Activated CD4-positive, alpha-beta T cell treated with anti-CD3 and anti-CD28 coated beads, Interleukin-2, amount 10 ng/mL, durations not matched to agents 7 days and 5 days (primary cell): ENCODE measurements at regions not wholly inside any gene's neighbourhood (a gene's known extent, or its start where the extent isn't known, plus 50 kb on each side); places are given as distances from the start of the nearest gene placed in this dataset.

Experiments
- CTCF ChIA-PET: fragments of 350-600 bp; sonication (Branson Sonifier 250); formaldehyde crosslinking; loops from one replicate; lab custom pipeline; 2021; ENCODE audit warnings: antibody characterized with exemption; lab: Charles Lee
- POLR2A ChIA-PET: fragments of 350-600 bp; sonication (Branson Sonifier 250); formaldehyde crosslinking; loops from one replicate; lab custom pipeline; 2021; ENCODE audit warnings: antibody characterized with exemption; lab: Charles Lee
- DNase-seq: peaks from one replicate; pipeline ENCODE4 v3.0.0-alpha.2; 2020
- H3K27ac Mint-ChIP-seq: one replicate; pipeline ENCODE4 v1.8.0; 2021; ENCODE audit warnings: mild to moderate bottlenecking, moderate library complexity, mixed read lengths
- H3K27me3 Mint-ChIP-seq: one replicate; pipeline ENCODE4 v1.8.0; 2021; ENCODE audit warnings: mixed read lengths
- H3K36me3 Mint-ChIP-seq: one replicate; pipeline ENCODE4 v1.8.0; 2021; ENCODE audit warnings: low read depth, mixed read lengths
- H3K4me1 Mint-ChIP-seq: one replicate; pipeline ENCODE4 v1.8.0; 2021; ENCODE audit warnings: mixed read lengths
- H3K4me3 Mint-ChIP-seq: one replicate; pipeline ENCODE4 v1.8.0; 2021; ENCODE audit warnings: mild to moderate bottlenecking, moderate library complexity, mixed read lengths
- H3K9me3 Mint-ChIP-seq: one replicate; pipeline ENCODE4 v1.8.0; 2021; ENCODE audit warnings: mixed read lengths

- no peaks in the 10 kb centered on the region for H3K4me1 Mint-ChIP-seq
- H3K27me3 Mint-ChIP-seq: no peaks in the 10 kb centered on the region
- H3K4me3 Mint-ChIP-seq: no peak overlapping the region
- CTCF ChIA-PET: no interaction called here
- DNase-seq: no peak
- no peak overlapping the region for H3K27ac Mint-ChIP-seq
- H3K36me3 Mint-ChIP-seq: no peaks in the 10 kb centered on the region
- POLR2A ChIA-PET: no interaction called here
- H3K9me3 Mint-ChIP-seq: peaks cover 9% of the 10 kb centered on the region
Measured at GRCh38 chr6:102389994-102390393, 996.5 kb downstream of the GRIK2 start.

- H3K4me1 Mint-ChIP-seq: no peaks in the 10 kb centered on the region
- no peaks in the 10 kb centered on the region for H3K27me3 Mint-ChIP-seq
- H3K36me3 Mint-ChIP-seq: no peaks in the 10 kb centered on the region
- POLR2A ChIA-PET: no interaction called here
- no peak overlapping the region for H3K4me3 Mint-ChIP-seq
- no peak for DNase-seq
- CTCF ChIA-PET: no interaction called here
- H3K9me3 Mint-ChIP-seq: no peaks in the 10 kb centered on the region
- H3K27ac Mint-ChIP-seq: no peak overlapping the region
Measured at GRCh38 chr6:102387326-102388033, 994.0 kb downstream of the GRIK2 start.

- ChIA-PET CTCF (no interaction called here), POLR2A (no interaction called here)
- DNase-seq: no peak
- Mint-ChIP-seq H3K9me3 (no peaks in the 10 kb centered on the region), H3K27ac (no peak overlapping the region), H3K4me3 (no peak overlapping the region), H3K4me1 (no peaks in the 10 kb centered on the region), H3K27me3 (no peaks in the 10 kb centered on the region), H3K36me3 (no peaks in the 10 kb centered on the region)
Measured at GRCh38 chr6:102381203-102381602, 987.7 kb downstream of the GRIK2 start.

GRCh38 chr6:102356170-102356569 is 962.7 kb downstream of the GRIK2 start:
- H3K4me1 Mint-ChIP-seq: no peaks in the 10 kb centered on the region
- no peaks in the 10 kb centered on the region for H3K36me3 Mint-ChIP-seq
- POLR2A ChIA-PET: no interaction called here
- CTCF ChIA-PET: no interaction called here
- peaks cover 3% of the 10 kb centered on the region for H3K9me3 Mint-ChIP-seq
- no peak overlapping the region for H3K4me3 Mint-ChIP-seq
- DNase-seq: no peak
- no peaks in the 10 kb centered on the region for H3K27me3 Mint-ChIP-seq
- H3K27ac Mint-ChIP-seq: no peak overlapping the region

- Mint-ChIP-seq H3K27me3 (no peaks in the 10 kb centered on the region), H3K9me3 (peaks cover 3% of the 10 kb centered on the region), H3K4me1 (no peaks in the 10 kb centered on the region), H3K36me3 (no peaks in the 10 kb centered on the region), H3K4me3 (no peak overlapping the region), H3K27ac (no peak overlapping the region)
- CTCF ChIA-PET: no interaction called here
- no peak for DNase-seq
- POLR2A ChIA-PET: no interaction called here
Measured at GRCh38 chr6:102355578-102355977, 962.1 kb downstream of the GRIK2 start.

GRCh38 chr6:102352552-102352951 is 959.0 kb downstream of the GRIK2 start:
- no peak overlapping the region for H3K4me3 Mint-ChIP-seq

GRCh38 chr6:102344769-102345168 is 951.3 kb downstream of the GRIK2 start:
- H3K9me3 Mint-ChIP-seq: no peaks in the 10 kb centered on the region
- ChIA-PET POLR2A (no interaction called here), CTCF (no interaction called here)
- H3K27me3 Mint-ChIP-seq: no peaks in the 10 kb centered on the region
- no peak overlapping the region for H3K27ac Mint-ChIP-seq
- no peak for DNase-seq
- H3K36me3 Mint-ChIP-seq: no peaks in the 10 kb centered on the region
- H3K4me3 Mint-ChIP-seq: no peak overlapping the region
- no peaks in the 10 kb centered on the region for H3K4me1 Mint-ChIP-seq

More at GRCh38 chr6:102352552-102352951, 959.0 kb downstream of the GRIK2 start:
- ChIA-PET POLR2A (no interaction called here), CTCF (no interaction called here)
- no peak overlapping the region for H3K27ac Mint-ChIP-seq
- H3K27me3 Mint-ChIP-seq: no peaks in the 10 kb centered on the region
- no peak for DNase-seq
- no peaks in the 10 kb centered on the region for H3K4me1 Mint-ChIP-seq
- H3K9me3 Mint-ChIP-seq: peaks cover 3% of the 10 kb centered on the region
- H3K36me3 Mint-ChIP-seq: no peaks in the 10 kb centered on the region

- H3K4me3 Mint-ChIP-seq: no peak overlapping the region
- H3K36me3 Mint-ChIP-seq: no peaks in the 10 kb centered on the region
- POLR2A ChIA-PET: no interaction called here
- H3K27ac Mint-ChIP-seq: no peak overlapping the region
- H3K9me3 Mint-ChIP-seq: no peaks in the 10 kb centered on the region
- H3K4me1 Mint-ChIP-seq: no peaks in the 10 kb centered on the region
- no peak for DNase-seq
- no peaks in the 10 kb centered on the region for H3K27me3 Mint-ChIP-seq
- CTCF ChIA-PET: no interaction called here
Measured at GRCh38 chr6:102340311-102340710, 946.8 kb downstream of the GRIK2 start.

- Mint-ChIP-seq H3K27ac (no peak overlapping the region), H3K4me3 (no peak overlapping the region), H3K9me3 (no peaks in the 10 kb centered on the region), H3K4me1 (no peaks in the 10 kb centered on the region), H3K27me3 (no peaks in the 10 kb centered on the region), H3K36me3 (no peaks in the 10 kb centered on the region)
- CTCF ChIA-PET: no interaction called here
- DNase-seq: no peak
- POLR2A ChIA-PET: no interaction called here
Measured at GRCh38 chr6:102333736-102334135, 940.2 kb downstream of the GRIK2 start.

GRCh38 chr6:102327697-102328225 is 934.3 kb downstream of the GRIK2 start:
- H3K36me3 Mint-ChIP-seq: no peaks in the 10 kb centered on the region
- CTCF ChIA-PET: no interaction called here
- H3K27ac Mint-ChIP-seq: no peak overlapping the region
- no peaks in the 10 kb centered on the region for H3K9me3 Mint-ChIP-seq
- POLR2A ChIA-PET: no interaction called here
- DNase-seq: no peak
- H3K4me1 Mint-ChIP-seq: no peaks in the 10 kb centered on the region
- H3K27me3 Mint-ChIP-seq: no peaks in the 10 kb centered on the region
- H3K4me3 Mint-ChIP-seq: no peak overlapping the region

- Mint-ChIP-seq H3K27me3 (no peaks in the 10 kb centered on the region), H3K36me3 (no peaks in the 10 kb centered on the region), H3K27ac (no peak overlapping the region), H3K4me3 (no peak overlapping the region), H3K4me1 (no peaks in the 10 kb centered on the region), H3K9me3 (peaks cover 5% of the 10 kb centered on the region)
- CTCF ChIA-PET: no interaction called here
- DNase-seq: no peak
- POLR2A ChIA-PET: no interaction called here
Measured at GRCh38 chr6:102313699-102314098, 920.2 kb downstream of the GRIK2 start.

GRCh38 chr6:102309700-102310099 is 916.2 kb downstream of the GRIK2 start:
- Mint-ChIP-seq H3K27ac (no peak overlapping the region), H3K9me3 (peaks cover 13% of the 10 kb centered on the region), H3K4me1 (no peaks in the 10 kb centered on the region), H3K4me3 (no peak overlapping the region), H3K27me3 (no peaks in the 10 kb centered on the region), H3K36me3 (no peaks in the 10 kb centered on the region)
- POLR2A ChIA-PET: no interaction called here
- CTCF ChIA-PET: no interaction called here
- no peak for DNase-seq

GRCh38 chr6:102300350-102300749 is 906.8 kb downstream of the GRIK2 start:
- ChIA-PET CTCF (no interaction called here), POLR2A (no interaction called here)
- H3K9me3 Mint-ChIP-seq: peaks cover 9% of the 10 kb centered on the region
- no peaks in the 10 kb centered on the region for H3K36me3 Mint-ChIP-seq
- H3K4me3 Mint-ChIP-seq: no peak overlapping the region
- H3K27ac Mint-ChIP-seq: no peak overlapping the region
- DNase-seq: no peak
- H3K27me3 Mint-ChIP-seq: no peaks in the 10 kb centered on the region
- no peaks in the 10 kb centered on the region for H3K4me1 Mint-ChIP-seq

- H3K4me1 Mint-ChIP-seq: no peaks in the 10 kb centered on the region
- no peaks in the 10 kb centered on the region for H3K27me3 Mint-ChIP-seq
- H3K36me3 Mint-ChIP-seq: no peaks in the 10 kb centered on the region
- CTCF ChIA-PET: no interaction called here
- H3K27ac Mint-ChIP-seq: no peak overlapping the region
- H3K9me3 Mint-ChIP-seq: peaks cover 12% of the 10 kb centered on the region
- H3K4me3 Mint-ChIP-seq: no peak overlapping the region
- no peak for DNase-seq
- POLR2A ChIA-PET: no interaction called here
Measured at GRCh38 chr6:102298051-102298450, 904.5 kb downstream of the GRIK2 start.
